Femur (tissue), 1 donor: ENCODE measurements at regions not wholly inside any gene's neighbourhood (a gene's known extent, or its start where the extent isn't known, plus 50 kb on each side); places are given as distances from the start of the nearest gene placed in this dataset.
"Not testable (repeated sequence)": the region's sequence is repeated elsewhere in the genome, so short reads cannot be mapped to it uniquely, and the experiment has no call there.

ENCODE experiments used
- DNase-seq: peaks from one replicate; pipeline ENCODE4 v3.0.0-alpha.2; 2017

DNA sequence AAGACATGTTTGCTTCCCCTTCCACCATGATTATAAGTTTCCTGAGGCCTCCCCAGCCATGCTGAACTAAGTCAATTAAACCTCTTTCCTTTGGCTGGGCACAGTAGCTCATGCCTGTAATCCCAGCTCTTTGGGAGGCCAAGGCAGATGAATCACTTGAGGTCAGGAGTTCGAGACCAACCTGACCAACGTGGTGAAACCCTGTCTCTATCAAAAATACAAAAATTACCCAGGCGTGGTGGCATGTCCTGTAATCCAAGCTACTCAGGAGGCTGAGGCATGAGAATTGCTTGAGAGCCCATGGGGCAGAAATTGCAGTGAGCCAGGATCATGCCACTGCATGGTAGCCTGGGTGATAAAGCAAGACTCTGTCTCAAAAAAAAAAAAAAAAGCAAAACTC is 130.2 kb upstream of the CDKN3 start:
- DNase-seq, result not testable (repeated sequence)

DNA sequence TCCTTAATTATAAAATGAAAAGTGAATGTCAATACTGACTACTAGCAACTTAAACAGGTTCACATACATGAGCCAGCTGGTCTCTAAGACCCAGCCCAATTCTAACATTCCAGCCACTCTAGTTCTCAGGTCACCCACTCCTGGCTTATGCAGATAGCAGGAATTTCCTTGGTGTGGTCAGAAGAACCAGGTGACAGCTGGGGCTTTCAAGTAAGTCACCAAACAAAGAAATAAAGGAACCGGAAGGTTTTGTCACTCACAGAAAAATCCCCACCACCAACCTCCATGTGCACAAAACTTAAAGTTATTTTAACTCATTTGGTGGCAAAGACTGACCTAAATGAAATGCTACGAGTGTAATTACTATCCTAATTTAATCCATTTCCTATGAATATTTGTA is 129.6 kb upstream of the CDKN3 start:
- no peak for DNase-seq

- DNase-seq, result no peak
Measured at GRCh38 chr14:54275997-54276725, 120.6 kb upstream of the CDKN3 start.

- DNase-seq, result peak; percentile 30
Measured at GRCh38 chr14:54278087-54278486, 118.7 kb upstream of the CDKN3 start.

GRCh38 chr14:54278665-54279295 is 118.0 kb upstream of the CDKN3 start:
- no peak for DNase-seq

- DNase-seq, result no peak
Measured at GRCh38 chr14:54282849-54283248, 114.0 kb upstream of the CDKN3 start.

GRCh38 chr14:54285030-54285429 is 111.8 kb upstream of the CDKN3 start:
- DNase-seq, result no peak

DNA sequence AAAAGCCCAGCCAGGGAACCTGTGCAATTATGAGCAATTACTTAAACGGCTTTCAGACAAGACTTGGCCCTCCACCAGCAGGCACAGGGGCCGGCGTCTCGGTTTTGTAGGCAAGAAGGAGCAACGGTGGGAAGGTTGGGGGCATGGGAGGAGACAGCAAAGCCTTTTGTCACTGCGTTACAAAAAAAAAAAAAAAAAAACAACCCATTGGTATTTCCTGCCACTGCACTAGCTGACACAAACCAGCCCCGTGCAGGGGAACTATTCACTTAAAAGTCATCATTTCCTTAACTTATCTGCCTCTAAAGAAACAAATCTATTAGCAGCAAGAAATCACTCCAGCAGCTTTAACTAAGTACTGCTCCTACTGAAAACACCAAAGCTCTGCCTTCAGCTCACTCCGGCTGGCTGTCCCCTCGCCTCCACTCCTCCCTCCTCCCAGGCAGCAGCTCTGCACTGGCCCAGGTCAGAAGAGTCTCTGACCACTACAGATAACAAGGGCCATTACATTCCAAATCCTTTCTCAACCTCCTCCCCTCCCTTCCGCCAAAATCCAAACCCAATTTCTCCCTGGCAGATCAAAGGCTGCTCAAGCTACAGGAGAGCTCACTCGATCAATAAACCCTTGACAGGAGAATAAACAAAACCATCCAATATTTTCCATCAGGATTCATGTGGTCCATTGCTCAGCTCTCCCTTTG is 105.2 kb upstream of the CDKN3 start:
- no peak for DNase-seq

GRCh38 chr14:54294802-54295201 is 102.0 kb upstream of the CDKN3 start:
- no peak for DNase-seq

DNA sequence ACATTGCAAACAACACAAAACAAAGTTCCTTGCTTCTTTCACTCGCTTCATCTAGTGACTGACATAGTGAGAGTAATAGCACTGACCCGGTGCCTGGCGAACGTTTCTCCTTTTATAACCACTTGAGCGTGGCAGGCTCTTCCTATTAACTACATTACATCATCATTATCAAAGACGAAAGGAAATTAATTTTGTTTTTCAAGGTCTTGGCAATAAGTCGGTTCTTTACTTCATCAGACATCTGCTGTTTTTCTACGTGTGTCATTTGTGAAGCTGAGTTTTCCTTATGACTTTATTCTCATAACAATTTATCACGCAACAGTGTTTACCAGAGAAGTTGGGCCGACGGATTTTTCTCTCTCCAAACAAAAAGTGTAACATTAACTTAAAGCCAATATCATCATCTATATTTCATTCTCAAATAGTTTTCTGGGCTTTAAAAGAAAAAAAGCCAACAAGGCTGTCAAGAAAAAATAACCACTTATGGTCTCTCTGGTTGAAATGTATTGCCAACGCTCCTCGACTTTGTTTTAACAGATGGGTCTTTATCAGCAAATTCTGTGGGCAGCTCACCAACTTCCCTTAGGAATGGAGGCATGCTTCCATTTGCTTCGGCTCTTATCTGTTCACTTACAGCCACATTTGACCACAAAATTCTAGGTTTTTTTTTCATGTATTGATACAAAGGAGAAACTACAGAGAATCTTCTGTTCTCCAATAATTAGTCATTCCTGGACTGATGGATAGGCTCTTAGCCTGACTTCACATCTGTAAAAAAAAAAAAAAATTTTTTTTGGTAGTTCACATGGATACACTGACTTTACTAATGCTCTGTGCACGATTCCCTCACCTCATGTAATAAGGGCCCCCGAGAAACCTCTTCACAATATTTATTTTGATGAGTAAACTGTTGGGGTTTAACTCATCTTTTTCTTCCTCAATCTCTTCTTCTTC is 97.1 kb upstream of the CDKN3 start:
- no peak for DNase-seq

DNA sequence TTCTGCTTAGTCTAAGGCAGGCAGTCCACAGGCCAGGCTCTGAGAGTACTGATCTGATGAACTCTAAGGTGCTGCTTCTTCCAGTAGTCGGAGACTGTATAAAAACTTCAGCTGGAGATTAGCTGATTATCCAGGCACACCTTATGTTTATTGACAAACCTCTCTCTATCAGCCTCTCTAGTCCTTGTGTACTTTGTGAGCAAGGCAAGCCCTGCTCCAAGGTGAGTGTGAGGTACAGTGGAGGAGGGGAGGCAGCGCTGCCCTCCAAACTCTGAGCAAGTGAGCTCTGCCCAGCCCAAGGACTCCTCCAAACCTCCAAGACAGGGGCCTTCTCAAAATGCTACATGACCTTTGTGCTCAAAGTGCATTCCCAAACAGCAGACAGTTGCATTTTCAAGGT is 95.9 kb upstream of the CDKN3 start:
- DNase-seq, result no peak

DNA sequence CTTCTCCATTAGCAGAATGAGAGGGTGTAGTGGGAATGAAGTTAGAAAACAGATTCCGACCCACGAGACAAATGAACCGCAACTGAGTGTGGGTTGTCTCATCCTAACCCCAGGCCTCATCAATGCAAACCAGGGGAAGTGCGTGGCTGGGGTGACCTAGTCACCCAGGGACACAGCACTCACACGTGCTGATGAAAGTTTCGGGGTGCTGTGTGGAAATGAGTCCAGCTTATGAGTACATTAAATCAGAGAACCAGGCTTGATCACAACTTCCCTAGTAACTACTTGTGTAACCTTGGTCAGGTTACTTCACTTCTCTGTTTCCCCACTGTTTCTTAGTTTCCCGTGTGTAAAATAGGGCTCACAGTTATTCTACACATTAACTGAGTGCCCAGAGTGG is 95.4 kb upstream of the CDKN3 start:
- no peak for DNase-seq

DNA sequence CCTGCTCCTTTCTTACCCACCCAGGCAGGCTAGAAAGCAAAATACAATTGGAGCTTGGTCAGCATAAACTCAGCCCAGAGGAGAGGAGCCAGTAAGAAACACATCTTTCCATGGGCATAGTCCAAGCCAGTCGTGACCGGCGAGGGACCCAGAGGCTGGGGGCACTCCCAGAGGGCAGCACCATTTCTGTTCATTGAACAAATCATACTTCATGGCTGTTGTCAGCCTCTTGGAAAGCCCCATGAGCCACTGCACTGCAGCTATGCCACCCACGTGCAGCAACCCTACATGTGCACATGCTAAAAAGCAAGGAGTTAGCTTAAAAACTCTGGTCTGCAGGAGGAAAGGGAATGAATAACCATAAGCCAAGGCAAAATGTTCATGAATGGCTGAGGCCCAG is 90.0 kb upstream of the CDKN3 start:
- no peak for DNase-seq

DNA sequence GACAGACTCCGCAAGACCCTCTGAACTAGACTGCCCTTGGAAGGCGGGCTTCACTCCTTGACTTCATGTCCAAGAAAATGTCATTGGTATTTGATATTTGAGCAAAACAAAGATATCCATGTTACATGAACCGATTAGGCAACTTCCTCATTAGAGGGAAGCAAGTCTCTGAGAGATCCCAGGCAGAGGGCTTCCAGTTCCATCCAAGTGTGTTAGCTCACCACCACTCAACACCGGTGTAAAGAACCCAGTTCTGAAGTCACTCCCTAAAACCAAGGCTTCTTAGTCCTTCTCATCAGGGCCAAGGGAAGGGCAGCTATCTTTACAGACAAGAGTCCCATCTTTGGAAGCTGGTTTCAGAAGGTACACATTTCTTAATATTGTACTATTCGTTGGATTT is 87.2 kb upstream of the CDKN3 start:
- DNase-seq, result no peak

DNA sequence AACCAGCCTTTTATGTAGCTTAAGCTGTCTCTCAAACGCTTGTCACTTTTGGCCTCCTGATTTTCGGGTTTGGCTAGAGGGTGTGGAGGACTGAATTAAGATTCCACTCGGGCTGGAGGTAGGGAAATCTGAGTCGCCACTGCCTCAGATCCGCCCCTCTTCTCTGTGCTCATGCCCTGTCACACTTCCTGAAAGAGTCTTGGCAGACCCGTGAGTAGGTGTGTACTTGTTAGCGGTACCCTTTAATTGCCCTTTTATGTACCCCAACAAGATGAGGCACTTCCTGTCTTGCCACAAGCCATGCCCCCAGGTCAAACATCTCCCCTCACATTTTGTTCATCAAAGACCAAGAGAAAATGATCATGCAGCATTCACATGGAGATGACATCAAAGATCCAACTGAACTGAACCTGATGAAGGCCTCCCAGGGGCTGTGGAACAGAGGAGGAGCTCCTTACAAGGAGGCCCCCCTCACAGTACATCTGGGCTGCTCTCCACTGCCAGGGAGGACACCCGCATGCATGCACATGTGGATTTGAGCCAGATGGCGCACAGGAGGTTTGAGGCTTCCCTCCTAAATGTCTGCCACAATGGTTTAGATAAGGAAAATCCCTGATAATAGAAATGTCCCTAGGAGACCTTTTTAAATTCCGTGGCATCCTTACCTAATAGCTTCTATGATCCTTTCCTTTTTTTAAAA is 86.5 kb upstream of the CDKN3 start:
- DNase-seq, result no peak

DNA sequence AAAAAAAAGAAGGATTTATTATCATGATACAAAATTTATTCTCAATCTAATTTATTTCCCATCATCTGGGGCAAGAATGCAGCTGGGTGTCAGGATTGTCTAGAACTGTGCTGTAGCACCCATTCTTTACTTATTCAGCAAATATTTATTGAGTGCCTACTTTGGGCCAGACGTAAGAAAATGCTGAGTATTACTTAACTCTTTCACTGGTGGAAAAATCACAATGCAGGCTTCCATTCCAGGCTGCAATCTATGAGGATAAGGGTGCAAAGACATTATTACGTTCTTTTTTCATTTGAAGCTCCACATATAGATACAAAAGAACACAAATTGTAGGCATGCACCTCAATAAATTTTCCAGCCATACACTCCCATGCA is 86.0 kb upstream of the CDKN3 start:
- DNase-seq, result no peak

GRCh38 chr14:54312166-54312801 is 84.5 kb upstream of the CDKN3 start:
- no peak for DNase-seq

DNA sequence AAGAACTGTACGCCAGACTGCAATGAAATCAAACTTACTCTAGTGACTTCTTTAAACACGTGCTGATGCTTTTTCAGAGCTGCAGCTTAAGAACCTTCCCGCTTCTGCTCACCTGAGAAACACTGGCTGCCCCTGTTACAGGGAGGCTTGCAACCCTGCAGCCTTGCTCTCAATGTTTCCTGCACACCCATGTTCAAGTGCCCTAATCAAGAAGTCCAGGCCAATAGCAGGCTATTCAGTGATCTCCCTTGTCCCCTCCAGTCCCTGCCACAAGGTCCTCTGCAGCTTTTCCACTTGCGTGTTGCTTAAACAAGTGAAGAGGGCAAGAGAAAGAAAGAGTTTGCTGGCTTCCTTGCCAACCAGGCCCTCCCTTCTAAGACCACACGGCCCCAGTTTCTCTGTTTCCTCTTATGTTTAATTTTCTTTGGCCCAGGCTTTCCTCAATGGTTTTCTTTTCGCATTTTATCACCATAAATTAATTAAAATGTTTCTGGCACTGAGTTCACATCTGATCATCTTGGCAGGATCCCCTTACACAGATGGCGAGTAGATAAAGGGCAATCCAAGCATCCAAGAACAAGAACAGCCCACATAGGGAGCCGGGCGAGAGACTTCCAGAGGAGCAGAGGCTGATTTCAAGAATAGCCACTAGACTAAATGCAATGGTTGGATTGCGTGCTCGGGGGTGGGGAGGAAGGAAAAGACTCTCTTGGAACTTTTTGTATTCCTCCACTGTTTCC is 82.3 kb upstream of the CDKN3 start:
- DNase-seq, result no peak

- DNase-seq, result no peak
Measured at GRCh38 chr14:54316652-54317051, 80.2 kb upstream of the CDKN3 start.

DNA sequence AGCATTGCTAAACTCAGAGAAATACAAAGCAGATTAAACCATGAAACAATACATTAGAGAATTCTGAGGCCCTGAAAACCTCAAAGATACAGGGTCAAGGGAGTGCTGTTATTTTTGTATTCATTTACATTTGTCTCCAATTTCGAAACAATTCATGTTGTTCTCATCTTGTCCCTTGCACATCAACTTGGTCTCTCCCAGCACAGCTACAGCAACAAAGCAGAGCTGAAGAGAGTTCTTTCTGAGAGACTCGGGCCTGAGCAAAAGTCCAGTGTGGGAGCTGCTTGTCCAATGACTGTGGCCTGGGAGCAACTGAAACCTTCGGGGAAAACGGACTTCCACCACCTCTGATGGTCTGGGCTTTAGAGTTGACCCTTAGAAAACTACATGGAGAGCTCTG is 79.4 kb upstream of the CDKN3 start:
- no peak for DNase-seq

GRCh38 chr14:54322246-54322645 is 74.6 kb upstream of the CDKN3 start:
- no peak for DNase-seq
